Lung (tissue), 11 donors: ENCODE measurements at regions not wholly inside any gene's neighbourhood (a gene's known extent, or its start where the extent isn't known, plus 50 kb on each side); places are given as distances from the start of the nearest gene placed in this dataset.

Experiments
- ATAC-seq: fragments of 200-7000 bp; cut with Tn5 transposase; one replicate; pipeline ENCODE4 v1.9.1; 2020; ENCODE audit warnings: moderate number of reproducible peaks; ENCODE audit not compliant: insufficient read depth, low FRiP score
- DNase-seq, 3 donors: peaks; one replicate each; pipeline ENCODE4 v3.0.0-alpha.2; 2013 to 2017
- H3K27ac ChIP-seq, 2 donors: one replicate each; pipeline ENCODE4 v1.5.1; 2013; ENCODE audit warnings: mild to moderate bottlenecking in 2 of 2, moderate library complexity in 2 of 2, control low read depth in 1 of 2, inconsistent platforms in 1 of 2, low read depth in 1 of 2, low read length in 1 of 2
- H3K27me3 ChIP-seq, 3 donors: one replicate each; pipeline ENCODE4 v1.5.1; 2013; ENCODE audit warnings: low read length in 2 of 3; ENCODE audit not compliant: control insufficient read depth in 3 of 3, insufficient read depth in 3 of 3
- H3K36me3 ChIP-seq, 4 donors: one replicate each; pipeline ENCODE4 v1.5.1; 2013; ENCODE audit warnings: low read length in 4 of 4, mild to moderate bottlenecking in 1 of 4, moderate library complexity in 1 of 4; ENCODE audit not compliant: control insufficient read depth in 4 of 4, insufficient read depth in 4 of 4
- H3K4me1 ChIP-seq, 5 donors: one replicate each; pipeline ENCODE4 v1.5.1; 2013; ENCODE audit warnings: low read length in 5 of 5, mild to moderate bottlenecking in 2 of 5, moderate library complexity in 1 of 5; ENCODE audit not compliant: control insufficient read depth in 5 of 5, insufficient read depth in 5 of 5
- H3K4me3 ChIP-seq: one replicate; pipeline ENCODE4 v1.5.1; 2013; ENCODE audit warnings: mild to moderate bottlenecking, control low read depth, moderate library complexity
- H3K9ac ChIP-seq, 2 donors: one replicate each; pipeline ENCODE4 v1.5.1; 2013; ENCODE audit warnings: low read length in 2 of 2, control low read depth in 1 of 2; ENCODE audit not compliant: insufficient read depth in 1 of 2
- H3K9me3 ChIP-seq, 4 donors: one replicate each; pipeline ENCODE4 v1.5.1; 2013; ENCODE audit warnings: low read length in 3 of 4, mild to moderate bottlenecking in 1 of 4, moderate library complexity in 1 of 4; ENCODE audit not compliant: control insufficient read depth in 4 of 4, insufficient read depth in 3 of 4
- CTCF ChIP-seq: IDR thresholded peaks from 2 replicates; pipeline ENCODE4 v1.5.1; 2012; ENCODE audit warnings: mild to moderate bottlenecking; ENCODE audit errors: control extremely low read depth, extremely low read depth
- WGBS, 2 donors: extraction: QIAGEN DNeasy Blood & Tissue Kit; methylation state at CpG; one replicate each; pipeline ENCODE4 v1.1.7; 2013; 5-methylcytosine and 5-hydroxymethylcytosine counted together
- donor health status: control.
- donor health status: control.
- donor health status: Bipolar disorder and iron deficiency.
- donor health status: healthy.
- donor health status: DM: yes; HTN: yes; CAD: no.

GRCh38 chr21:26637201-26637745 lies 64.2 kb upstream of the CYYR1 start:
- WGBS, 2 donors, result 60 to 72% methylated on average over 4 of the region's 4 CpGs
- Histone ChIP-seq H3K27me3 (no peaks in the 10 kb centered on the region), H3K27ac (no peak overlapping the region), H3K9ac (no peak overlapping the region), H3K36me3 (no peaks in the 10 kb centered on the region), H3K4me1 (no peaks in the 10 kb centered on the region), H3K4me3 (no peak overlapping the region), H3K9me3 (peaks cover 0 to 7% (median 5%) of the 10 kb centered on the region in 4 donors)
- ATAC-seq (no peak), DNase-seq (peak in 2 of 3 donors; percentile 23 to 53)
- TF ChIP-seq CTCF, result no peak

- Histone ChIP-seq H3K9me3 (peaks cover 0 to 9% (median 5%) of the 10 kb centered on the region in 4 donors), H3K9ac (no peak overlapping the region), H3K4me3 (no peak overlapping the region), H3K4me1 (no peaks in the 10 kb centered on the region), H3K27ac (no peak overlapping the region), H3K36me3 (no peaks in the 10 kb centered on the region), H3K27me3 (no peaks in the 10 kb centered on the region)
- no peak for TF ChIP-seq CTCF
- 87 to 90% methylated on average over 3 of the region's 3 CpGs for WGBS, 2 donors
- no peak for ATAC-seq
- DNase-seq, result no peak
These were observed 62.6 kb upstream of the CYYR1 start for GRCh38 chr21:26635681-26636080.

GRCh38 chr21:26632691-26633090 lies 59.6 kb upstream of the CYYR1 start:
- no peak for ATAC-seq
- TF ChIP-seq CTCF, result no peak
- Histone ChIP-seq H3K36me3 (no peaks in the 10 kb centered on the region), H3K9me3 (peaks cover 0 to 9% (median 5%) of the 10 kb centered on the region in 4 donors), H3K4me1 (no peaks in the 10 kb centered on the region), H3K27me3 (no peaks in the 10 kb centered on the region), H3K27ac (no peak overlapping the region), H3K4me3 (no peak overlapping the region), H3K9ac (no peak overlapping the region)
- DNase-seq, result no peak
- 50 to 74% methylated on average over 2 of the region's 2 CpGs for WGBS, 2 donors

GRCh38 chr21:26626187-26626586 lies 53.1 kb upstream of the CYYR1 start:
- no peak overlapping the region for H3K27ac ChIP-seq
- no peak for TF ChIP-seq CTCF
- 91 to 93% methylated on average over 14 of the region's 14 CpGs for WGBS, 2 donors
- H3K27me3 ChIP-seq, result no peaks in the 10 kb centered on the region
- no peak overlapping the region for H3K4me3 ChIP-seq
- no peaks in the 10 kb centered on the region for H3K36me3 ChIP-seq
- no peak overlapping the region for H3K9ac ChIP-seq
- ATAC-seq (no peak), DNase-seq (no peak)
- no peaks in the 10 kb centered on the region for H3K4me1 ChIP-seq
- peaks cover 0 to 11% (median 5%) of the 10 kb centered on the region in 4 donors for H3K9me3 ChIP-seq
